GM10266 (cell line): ENCODE measurements at regions not wholly inside any gene's neighbourhood (a gene's known extent, or its start where the extent isn't known, plus 50 kb on each side); places are given as distances from the start of the nearest gene placed in this dataset.

Source experiments
- DNase-seq: peaks from one replicate; pipeline ENCODE4 v3.0.0; 2012; ENCODE audit errors: extremely low spot score
- CTCF ChIP-seq: IDR thresholded peaks from 2 replicates; pipeline ENCODE4 v1.5.1; 2012; ENCODE audit warnings: mild to moderate bottlenecking, low read depth; ENCODE audit not compliant: control insufficient read depth, insufficient read depth; ENCODE audit errors: missing control alignments

GRCh38 chr2:15794608-15795134, 145.7 kb upstream of the MYCN start:
- no peak for TF ChIP-seq CTCF
- no peak for DNase-seq

- TF ChIP-seq CTCF, result no peak
- DNase-seq, result no peak
Measured at GRCh38 chr2:15795426-15795825, 144.9 kb upstream of the MYCN start.

GRCh38 chr2:15796167-15796942, 144.0 kb upstream of the MYCN start:
- no peak for DNase-seq
- no peak for TF ChIP-seq CTCF

GRCh38 chr2:15797231-15797938, 143.0 kb upstream of the MYCN start:
- DNase-seq, result no peak
- TF ChIP-seq CTCF, result no peak

GRCh38 chr2:15797939-15798281, 142.4 kb upstream of the MYCN start:
- DNase-seq, result no peak
- TF ChIP-seq CTCF, result no peak

GRCh38 chr2:15798701-15799431, 141.5 kb upstream of the MYCN start:
- TF ChIP-seq CTCF, result no peak
- DNase-seq, result no peak
